ENCODE measurements at regions not wholly inside any gene's neighbourhood (a gene's known extent, or its start where the extent isn't known, plus 50 kb on each side); places are given as distances from the start of the nearest gene placed in this dataset.
A peak's percentile ranks its signal among the peaks of the same experiment; 100 is the strongest.

DNA sequence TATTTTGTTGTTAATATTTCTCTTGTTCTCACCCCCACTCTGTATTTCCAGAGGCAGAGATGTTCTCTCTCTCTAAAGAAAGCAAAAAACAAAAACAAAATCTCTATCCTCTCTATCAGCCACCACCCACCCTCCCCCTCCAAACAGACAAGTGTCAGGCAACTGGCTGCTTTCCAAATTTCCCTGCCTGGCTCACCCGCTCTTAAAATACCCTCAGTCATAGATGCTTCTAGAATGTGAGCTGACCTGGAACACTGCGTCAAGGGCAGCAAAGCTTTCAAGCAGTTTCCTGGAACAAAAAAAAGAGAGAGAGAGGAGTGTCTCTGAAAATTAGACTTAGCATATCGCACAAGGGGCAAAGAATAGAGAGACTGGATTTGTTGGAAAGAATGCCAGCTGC lies 341.0 kb upstream of the ZMIZ1 start:
- peak; percentile 67 for DNase-seq
- POLR2A ChIA-PET, result no interaction called here
- WGBS (ENCODE audit: low lambda C conversion rate), result 42% methylated on average over 3 of the region's 3 CpGs
- no peak overlapping the region for H3K9ac ChIP-seq
- no peak overlapping the region for H2AFZ ChIP-seq (ENCODE audit: low read depth)
- H3K4me2 ChIP-seq, result no peak overlapping the region
- no peaks in the 10 kb centered on the region for H3F3A ChIP-seq (replicated peaks; ENCODE audit: insufficient read depth)
- H3K4me1 ChIP-seq (ENCODE audit: control insufficient read depth in 1 of 2, insufficient read depth in 2 of 2, low read depth in 1 of 2, low read length in 1 of 2), result peaks cover 0 to 25% of the 10 kb centered on the region in 2 experiments; a peak in 2 of 4 replicates
- peak in 1 of 2 experiments; percentile 27; a peak in 1 of 4 replicates for TF ChIP-seq EP300 (IDR thresholded peaks at IDR 0.05; ENCODE audit: borderline replicate concordance in 1 of 2, low read depth in 1 of 2, low read length in 1 of 2)
- TF ChIP-seq, protein P1, sequence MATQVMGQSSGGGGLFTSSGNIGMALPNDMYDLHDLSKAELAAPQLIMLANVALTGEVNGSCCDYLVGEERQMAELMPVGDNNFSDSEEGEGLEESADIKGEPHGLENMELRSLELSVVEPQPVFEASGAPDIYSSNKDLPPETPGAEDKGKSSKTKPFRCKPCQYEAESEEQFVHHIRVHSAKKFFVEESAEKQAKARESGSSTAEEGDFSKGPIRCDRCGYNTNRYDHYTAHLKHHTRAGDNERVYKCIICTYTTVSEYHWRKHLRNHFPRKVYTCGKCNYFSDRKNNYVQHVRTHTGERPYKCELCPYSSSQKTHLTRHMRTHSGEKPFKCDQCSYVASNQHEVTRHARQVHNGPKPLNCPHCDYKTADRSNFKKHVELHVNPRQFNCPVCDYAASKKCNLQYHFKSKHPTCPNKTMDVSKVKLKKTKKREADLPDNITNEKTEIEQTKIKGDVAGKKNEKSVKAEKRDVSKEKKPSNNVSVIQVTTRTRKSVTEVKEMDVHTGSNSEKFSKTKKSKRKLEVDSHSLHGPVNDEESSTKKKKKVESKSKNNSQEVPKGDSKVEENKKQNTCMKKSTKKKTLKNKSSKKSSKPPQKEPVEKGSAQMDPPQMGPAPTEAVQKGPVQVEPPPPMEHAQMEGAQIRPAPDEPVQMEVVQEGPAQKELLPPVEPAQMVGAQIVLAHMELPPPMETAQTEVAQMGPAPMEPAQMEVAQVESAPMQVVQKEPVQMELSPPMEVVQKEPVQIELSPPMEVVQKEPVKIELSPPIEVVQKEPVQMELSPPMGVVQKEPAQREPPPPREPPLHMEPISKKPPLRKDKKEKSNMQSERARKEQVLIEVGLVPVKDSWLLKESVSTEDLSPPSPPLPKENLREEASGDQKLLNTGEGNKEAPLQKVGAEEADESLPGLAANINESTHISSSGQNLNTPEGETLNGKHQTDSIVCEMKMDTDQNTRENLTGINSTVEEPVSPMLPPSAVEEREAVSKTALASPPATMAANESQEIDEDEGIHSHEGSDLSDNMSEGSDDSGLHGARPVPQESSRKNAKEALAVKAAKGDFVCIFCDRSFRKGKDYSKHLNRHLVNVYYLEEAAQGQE (IDR thresholded peaks at IDR 0.05; ENCODE audit: low read depth, low read length), result no peak
- H3K36me3 ChIP-seq (replicated peaks in 1 of 2; ENCODE audit: control insufficient read depth in 1 of 2, insufficient read depth in 2 of 2, low read length in 1 of 2), result no peaks in the 10 kb centered on the region
- H3K9me2 ChIP-seq, result no peaks in the 10 kb centered on the region
- peaks cover 6% of the 10 kb centered on the region for H3K27me3 ChIP-seq (ENCODE audit: insufficient read depth)
- peak overlapping the region in 1 of 2 experiments; percentile 64; a peak in 2 of 4 replicates for H3K27ac ChIP-seq (ENCODE audit: low read depth in 2 of 2, low read length in 1 of 2)
- H3K4me3 ChIP-seq (ENCODE audit: low read depth in 2 of 2, low read length in 1 of 2), result no peak overlapping the region
- H3K9me3 ChIP-seq, result no peaks in the 10 kb centered on the region
- CTCF ChIA-PET, result no interaction called here
- H3K79me2 ChIP-seq (ENCODE audit: insufficient read depth), result no peaks in the 10 kb centered on the region
- no peaks in the 10 kb centered on the region for H4K20me1 ChIP-seq (ENCODE audit: insufficient read depth)

DNA sequence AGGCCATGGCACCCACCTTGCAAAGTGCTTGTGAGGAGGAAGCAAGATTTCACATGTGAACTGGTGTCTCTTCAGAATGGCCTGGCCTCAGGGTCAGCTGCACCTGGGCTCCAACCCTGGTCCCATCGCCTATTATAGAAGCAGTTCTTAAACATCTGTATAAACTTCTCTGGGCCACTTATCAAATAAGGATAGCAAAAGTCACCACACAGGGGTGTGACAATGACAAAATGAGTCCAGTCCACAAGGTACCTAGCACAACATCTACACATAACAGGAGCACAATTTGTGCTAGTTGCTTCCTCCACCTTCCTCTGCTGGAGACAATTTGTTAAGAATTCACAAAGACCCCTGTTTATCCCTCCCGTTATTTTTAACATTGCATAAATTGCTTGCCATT lies 340.6 kb upstream of the ZMIZ1 start:
- Histone ChIP-seq H3K9me2 (no peaks in the 10 kb centered on the region), H3K4me1 (ENCODE audit: control insufficient read depth in 1 of 2, insufficient read depth in 2 of 2, low read depth in 1 of 2, low read length in 1 of 2) (peaks cover 0 to 25% of the 10 kb centered on the region in 2 experiments; a peak in 2 of 4 replicates), H2AFZ (ENCODE audit: low read depth) (no peak overlapping the region), H3K27ac (ENCODE audit: low read depth in 2 of 2, low read length in 1 of 2) (peak overlapping the region in 1 of 2 experiments; percentile 64; a peak in 2 of 4 replicates), H3F3A (replicated peaks; ENCODE audit: insufficient read depth) (no peaks in the 10 kb centered on the region), H3K4me2 (no peak overlapping the region), H3K36me3 (replicated peaks in 1 of 2; ENCODE audit: control insufficient read depth in 1 of 2, insufficient read depth in 2 of 2, low read length in 1 of 2) (no peaks in the 10 kb centered on the region), H3K9me3 (no peaks in the 10 kb centered on the region), H3K27me3 (ENCODE audit: insufficient read depth) (peaks cover 6% of the 10 kb centered on the region), H3K4me3 (ENCODE audit: low read depth in 2 of 2, low read length in 1 of 2) (no peak overlapping the region), H3K79me2 (ENCODE audit: insufficient read depth) (no peaks in the 10 kb centered on the region), H4K20me1 (ENCODE audit: insufficient read depth) (no peaks in the 10 kb centered on the region), H3K9ac (no peak overlapping the region)
- no peak for DNase-seq
- 82% methylated on average over 2 of the region's 2 CpGs for WGBS (ENCODE audit: low lambda C conversion rate)
- POLR2A ChIA-PET, result no interaction called here
- TF ChIP-seq RCOR1 (IDR thresholded peaks at IDR 0.05; ENCODE audit: low read length) (no peak), JUND (IDR thresholded peaks at IDR 0.05) (no peak), NRF1 (IDR thresholded peaks at IDR 0.05; ENCODE audit: low read depth, low read length) (no peak), TAF1 (IDR thresholded peaks at IDR 0.05; ENCODE audit: borderline replicate concordance, low read depth, low read length) (no peak), CHD2 (IDR thresholded peaks at IDR 0.05; ENCODE audit: low read length, partially characterized antibody) (no peak), RFX5 (IDR thresholded peaks at IDR 0.05; ENCODE audit: low read length) (no peak), RAD21 (IDR thresholded peaks at IDR 0.05; ENCODE audit: low read length) (no peak), TEAD4 (IDR thresholded peaks at IDR 0.05; ENCODE audit: borderline replicate concordance, insufficient read depth) (no peak), EP300 (IDR thresholded peaks at IDR 0.05; ENCODE audit: borderline replicate concordance in 1 of 2, low read depth in 1 of 2, low read length in 1 of 2) (no peak), ELF1 (IDR thresholded peaks at IDR 0.05) (no peak)
- TF ChIP-seq, protein P2, sequence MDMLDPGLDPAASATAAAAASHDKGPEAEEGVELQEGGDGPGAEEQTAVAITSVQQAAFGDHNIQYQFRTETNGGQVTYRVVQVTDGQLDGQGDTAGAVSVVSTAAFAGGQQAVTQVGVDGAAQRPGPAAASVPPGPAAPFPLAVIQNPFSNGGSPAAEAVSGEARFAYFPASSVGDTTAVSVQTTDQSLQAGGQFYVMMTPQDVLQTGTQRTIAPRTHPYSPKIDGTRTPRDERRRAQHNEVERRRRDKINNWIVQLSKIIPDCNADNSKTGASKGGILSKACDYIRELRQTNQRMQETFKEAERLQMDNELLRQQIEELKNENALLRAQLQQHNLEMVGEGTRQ (IDR thresholded peaks at IDR 0.05; ENCODE audit: borderline replicate concordance, low read depth, low read length), result no peak
- TF ChIP-seq, protein P3, sequence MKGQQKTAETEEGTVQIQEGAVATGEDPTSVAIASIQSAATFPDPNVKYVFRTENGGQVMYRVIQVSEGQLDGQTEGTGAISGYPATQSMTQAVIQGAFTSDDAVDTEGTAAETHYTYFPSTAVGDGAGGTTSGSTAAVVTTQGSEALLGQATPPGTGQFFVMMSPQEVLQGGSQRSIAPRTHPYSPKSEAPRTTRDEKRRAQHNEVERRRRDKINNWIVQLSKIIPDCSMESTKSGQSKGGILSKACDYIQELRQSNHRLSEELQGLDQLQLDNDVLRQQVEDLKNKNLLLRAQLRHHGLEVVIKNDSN (IDR thresholded peaks at IDR 0.05; ENCODE audit: borderline replicate concordance, low read depth), result no peak
- TF ChIP-seq, protein P4, sequence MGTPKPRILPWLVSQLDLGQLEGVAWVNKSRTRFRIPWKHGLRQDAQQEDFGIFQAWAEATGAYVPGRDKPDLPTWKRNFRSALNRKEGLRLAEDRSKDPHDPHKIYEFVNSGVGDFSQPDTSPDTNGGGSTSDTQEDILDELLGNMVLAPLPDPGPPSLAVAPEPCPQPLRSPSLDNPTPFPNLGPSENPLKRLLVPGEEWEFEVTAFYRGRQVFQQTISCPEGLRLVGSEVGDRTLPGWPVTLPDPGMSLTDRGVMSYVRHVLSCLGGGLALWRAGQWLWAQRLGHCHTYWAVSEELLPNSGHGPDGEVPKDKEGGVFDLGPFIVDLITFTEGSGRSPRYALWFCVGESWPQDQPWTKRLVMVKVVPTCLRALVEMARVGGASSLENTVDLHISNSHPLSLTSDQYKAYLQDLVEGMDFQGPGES (IDR thresholded peaks at IDR 0.05; ENCODE audit: low read depth, low read length), result no peak
- CTCF ChIA-PET, result no interaction called here
